Right cardiac atrium (tissue), 5 donors: ENCODE measurements at regions not wholly inside any gene's neighbourhood (a gene's known extent, or its start where the extent isn't known, plus 50 kb on each side); places are given as distances from the start of the nearest gene placed in this dataset.

Experiments
- ATAC-seq, 2 donors: fragments of 200-7000 bp; cut with Tn5 transposase; one replicate each; pipeline versions ENCODE4 v1.8.0 to v1.9.1; 2020; ENCODE audit warnings: moderate library complexity in 2 of 2, mild to moderate bottlenecking in 1 of 2
- DNase-seq, 3 donors: peaks; one replicate each; pipeline ENCODE4 v3.0.0-alpha.2; 2020
- H3K27ac ChIP-seq: one replicate; pipeline ENCODE4 v1.5.1; 2013; ENCODE audit warnings: mild to moderate bottlenecking, low read length, control low read depth, moderate library complexity
- H3K27me3 ChIP-seq: one replicate; pipeline ENCODE4 v1.6.1; 2013; ENCODE audit not compliant: control insufficient read depth, insufficient read depth
- H3K4me1 ChIP-seq: one replicate; pipeline ENCODE4 v1.6.1; 2013; ENCODE audit warnings: low read length; ENCODE audit not compliant: control insufficient read depth, insufficient read depth
- H3K4me3 ChIP-seq: one replicate; pipeline ENCODE4 v1.5.1; 2013; ENCODE audit warnings: low read length, control low read depth
- H3K9me3 ChIP-seq: one replicate; pipeline ENCODE4 v1.6.1; 2013; ENCODE audit warnings: low read length; ENCODE audit not compliant: control insufficient read depth
- WGBS: extraction: QIAGEN DNeasy Blood & Tissue Kit; methylation state at CpG from one replicate; pipeline ENCODE4 v1.1.7; 2013; 5-methylcytosine and 5-hydroxymethylcytosine counted together
- intact Hi-C, 4 donors: fragments of 100-400 bp; cut with DNase I; formaldehyde crosslinking; loops; one replicate each; pipeline versions ENCODE4 v1.11.0 to v1.14.0; 2022 to 2023
- donor health status: healthy with polysubstance abuse.
- donor health status: DM: no; HTN: yes; CAD: no.
- donor health status: DM: no; HTN: no; CAD: no.
- donor health status: DM: no; HTN: yes; CAD: no; lungs with severe emphysema.
- donor health status: DM: yes; HTN: yes; CAD: no.

- intact Hi-C loops = no loop called here
- DNase-seq (no peak), ATAC-seq (no peak)
- Histone ChIP-seq H3K27ac (no peak overlapping the region), H3K9me3 (no peaks in the 10 kb centered on the region), H3K4me3 (no peak overlapping the region), H3K27me3 (no peaks in the 10 kb centered on the region), H3K4me1 (no peaks in the 10 kb centered on the region)
- WGBS = 74% methylated on average over 2 of the region's 2 CpGs
Measured at GRCh38 chr3:145864336-145864735, 296.6 kb downstream of the PLOD2 start.

GRCh38 chr3:145865399-145866018 lies 295.5 kb downstream of the PLOD2 start:
- intact Hi-C loops = no loop called here
- no peak for ATAC-seq
- 42% methylated on average over 4 of the region's 4 CpGs for WGBS
- no peaks in the 10 kb centered on the region for H3K9me3 ChIP-seq
- no peak for DNase-seq
- H3K27ac ChIP-seq = no peak overlapping the region
- H3K27me3 ChIP-seq = no peaks in the 10 kb centered on the region
- no peak overlapping the region for H3K4me3 ChIP-seq
- H3K4me1 ChIP-seq = no peaks in the 10 kb centered on the region

GRCh38 chr3:145869958-145870357 lies 291.0 kb downstream of the PLOD2 start:
- no peak for ATAC-seq
- intact Hi-C loops = no loop called here
- no peak for DNase-seq
- H3K27ac ChIP-seq = no peak overlapping the region
- H3K4me1 ChIP-seq = no peaks in the 10 kb centered on the region
- whole genome bisulfite sequencing = 30% methylated on average over 1 of the region's 1 CpG
- H3K4me3 ChIP-seq = no peak overlapping the region
- no peaks in the 10 kb centered on the region for H3K27me3 ChIP-seq
- no peaks in the 10 kb centered on the region for H3K9me3 ChIP-seq

- no peaks in the 10 kb centered on the region for H3K9me3 ChIP-seq
- no peak overlapping the region for H3K27ac ChIP-seq
- H3K4me1 ChIP-seq = no peaks in the 10 kb centered on the region
- H3K4me3 ChIP-seq = no peak overlapping the region
- intact Hi-C loops = no loop called here
- no peaks in the 10 kb centered on the region for H3K27me3 ChIP-seq
- ATAC-seq (no peak), DNase-seq (peak in 1 of 3 donors; percentile 28)
- WGBS = 52% methylated on average over 2 of the region's 2 CpGs
Measured at GRCh38 chr3:145882436-145882835, 278.5 kb downstream of the PLOD2 start.

- 70% methylated on average over 2 of the region's 2 CpGs for WGBS
- intact Hi-C loops = no loop called here
- Histone ChIP-seq H3K4me1 (no peaks in the 10 kb centered on the region), H3K27ac (no peak overlapping the region), H3K9me3 (no peaks in the 10 kb centered on the region), H3K4me3 (no peak overlapping the region), H3K27me3 (no peaks in the 10 kb centered on the region)
- ATAC-seq (no peak), DNase-seq (no peak)
Measured at GRCh38 chr3:145889730-145890129, 271.3 kb downstream of the PLOD2 start.

DNA sequence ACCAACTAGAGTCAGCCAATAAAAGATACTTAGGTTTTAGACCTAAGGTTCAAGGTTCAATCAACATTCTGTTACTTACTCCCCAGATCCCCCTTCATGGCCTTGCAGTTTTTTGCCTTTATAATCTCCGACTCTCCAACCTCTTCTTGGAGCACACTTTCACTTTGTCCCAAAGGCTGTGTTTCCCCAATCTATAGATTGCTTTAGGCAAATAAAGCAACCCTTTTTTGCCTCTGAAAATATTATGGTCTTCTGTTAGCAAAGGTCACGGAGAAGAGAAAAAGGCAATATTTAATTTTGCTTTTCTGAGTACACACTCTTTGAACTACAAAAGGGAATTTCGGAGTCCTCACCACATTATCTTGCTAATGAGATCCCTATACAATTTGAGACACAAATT lies 268.1 kb downstream of the PLOD2 start:
- no peak overlapping the region for H3K27ac ChIP-seq
- WGBS = 85% methylated on average over 3 of the region's 3 CpGs
- DNase-seq = no peak

DNA sequence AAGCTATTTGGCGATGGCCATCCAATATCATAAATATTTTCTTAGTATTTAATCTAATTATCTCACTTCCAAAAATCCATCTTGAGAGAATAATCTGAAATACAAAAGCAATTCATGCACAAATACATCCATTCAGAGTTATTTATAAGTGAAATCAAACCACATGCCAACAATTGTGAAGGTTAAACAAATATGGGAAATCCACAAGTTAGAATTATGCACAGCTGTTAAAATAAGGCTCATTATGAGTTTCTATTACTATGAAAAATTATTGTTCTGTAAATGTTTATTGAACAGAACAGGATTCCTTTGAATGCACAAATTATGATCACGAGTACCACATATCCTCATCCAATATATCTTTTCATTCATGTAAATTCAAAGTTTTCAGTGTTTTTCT lies 267.7 kb downstream of the PLOD2 start:
- intact Hi-C loops = no loop called here

More for the DNA sequence above, 268.1 kb downstream of the PLOD2 start:
- no peaks in the 10 kb centered on the region for H3K9me3 ChIP-seq
- ATAC-seq = no peak
- no peak overlapping the region for H3K4me3 ChIP-seq
- H3K4me1 ChIP-seq = no peaks in the 10 kb centered on the region
- intact Hi-C loops = no loop called here
- no peaks in the 10 kb centered on the region for H3K27me3 ChIP-seq

GRCh38 chr3:145898487-145898886 lies 262.5 kb downstream of the PLOD2 start:
- DNase-seq (no peak), ATAC-seq (peak in 1 of 2 donors; percentile 57)
- 45% methylated on average over 3 of the region's 3 CpGs for WGBS
- H3K4me3 ChIP-seq = no peak overlapping the region
- H3K4me1 ChIP-seq = no peaks in the 10 kb centered on the region
- intact Hi-C loops = no loop called here
- no peak overlapping the region for H3K27ac ChIP-seq
- H3K9me3 ChIP-seq = no peaks in the 10 kb centered on the region
- no peaks in the 10 kb centered on the region for H3K27me3 ChIP-seq

More for the DNA sequence above, 267.7 kb downstream of the PLOD2 start:
- Histone ChIP-seq H3K9me3 (no peaks in the 10 kb centered on the region), H3K4me3 (no peak overlapping the region), H3K27me3 (no peaks in the 10 kb centered on the region), H3K4me1 (no peaks in the 10 kb centered on the region), H3K27ac (no peak overlapping the region)
- WGBS = 81% methylated on average over 2 of the region's 2 CpGs
- DNase-seq (no peak), ATAC-seq (no peak)

DNA sequence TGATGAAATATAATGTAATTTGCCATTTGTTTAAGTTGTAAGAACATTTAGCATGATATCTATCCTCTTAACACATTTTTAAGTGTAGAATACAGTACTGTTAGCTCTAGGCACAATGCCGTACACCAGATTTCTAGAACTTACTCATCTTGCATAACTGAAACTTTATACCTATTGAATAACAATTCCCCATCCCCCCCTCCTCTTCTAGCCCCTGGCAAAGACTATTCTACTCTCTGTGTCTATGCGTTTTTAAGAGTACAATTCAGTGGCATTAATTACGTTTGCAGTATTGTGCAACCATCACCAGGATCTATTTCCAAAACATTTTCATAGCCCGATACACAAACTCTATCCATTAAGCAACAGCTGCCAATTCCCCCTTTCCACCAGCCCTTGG lies 261.7 kb downstream of the PLOD2 start:
- Histone ChIP-seq H3K27me3 (no peaks in the 10 kb centered on the region), H3K4me1 (no peaks in the 10 kb centered on the region), H3K4me3 (no peak overlapping the region), H3K9me3 (no peaks in the 10 kb centered on the region), H3K27ac (no peak overlapping the region)
- no peak for ATAC-seq
- intact Hi-C loops = no loop called here
- DNase-seq = no peak
- 65% methylated on average over 4 of the region's 4 CpGs for WGBS

GRCh38 chr3:145900056-145900829 lies 260.7 kb downstream of the PLOD2 start:
- intact Hi-C loops = no loop called here
- Histone ChIP-seq H3K4me1 (no peaks in the 10 kb centered on the region), H3K27me3 (no peaks in the 10 kb centered on the region), H3K9me3 (no peaks in the 10 kb centered on the region), H3K4me3 (no peak overlapping the region), H3K27ac (no peak overlapping the region)
- ATAC-seq (no peak), DNase-seq (no peak)
- 77% methylated on average over 3 of the region's 3 CpGs for WGBS

DNA sequence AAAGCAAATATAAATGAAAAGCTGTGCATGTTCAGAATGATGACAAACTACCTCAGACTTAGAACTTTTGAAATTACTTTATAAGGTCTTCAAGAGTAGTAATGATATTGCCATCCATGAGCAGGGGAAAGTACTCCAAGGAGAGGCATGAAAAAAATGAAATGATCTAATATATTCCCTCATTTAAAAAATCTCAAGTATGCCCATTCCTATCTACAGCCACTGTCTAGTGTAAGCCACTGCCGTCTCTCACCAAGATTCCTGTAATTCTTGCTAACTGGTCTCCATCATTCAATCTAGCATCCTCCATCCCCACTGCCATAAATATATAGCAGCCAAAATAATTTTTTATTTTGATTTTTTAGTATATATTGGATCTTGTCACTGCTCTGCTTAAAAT lies 258.8 kb downstream of the PLOD2 start:
- H3K27ac ChIP-seq = no peak overlapping the region
- intact Hi-C loops = no loop called here
- no peaks in the 10 kb centered on the region for H3K9me3 ChIP-seq
- no peak overlapping the region for H3K4me3 ChIP-seq
- no peaks in the 10 kb centered on the region for H3K4me1 ChIP-seq
- WGBS = 21% methylated on average over 1 of the region's 1 CpG
- DNase-seq (no peak), ATAC-seq (no peak)
- no peaks in the 10 kb centered on the region for H3K27me3 ChIP-seq
